GM18519 (cell line): ENCODE measurements at regions not wholly inside any gene's neighbourhood (a gene's known extent, or its start where the extent isn't known, plus 50 kb on each side); places are given as distances from the start of the nearest gene placed in this dataset.
"Not testable (repeated sequence)": the region's sequence is repeated elsewhere in the genome, so short reads cannot be mapped to it uniquely, and the experiment has no call there.

Experiments
- ATAC-seq: cut with Tn5 transposase; IDR thresholded peaks from one replicate; pipeline ENCODE4 v1.9.1; 2021; ENCODE audit warnings: mild to moderate bottlenecking, moderate library complexity; ENCODE audit not compliant: unreplicated experiment, low FRiP score

DNA sequence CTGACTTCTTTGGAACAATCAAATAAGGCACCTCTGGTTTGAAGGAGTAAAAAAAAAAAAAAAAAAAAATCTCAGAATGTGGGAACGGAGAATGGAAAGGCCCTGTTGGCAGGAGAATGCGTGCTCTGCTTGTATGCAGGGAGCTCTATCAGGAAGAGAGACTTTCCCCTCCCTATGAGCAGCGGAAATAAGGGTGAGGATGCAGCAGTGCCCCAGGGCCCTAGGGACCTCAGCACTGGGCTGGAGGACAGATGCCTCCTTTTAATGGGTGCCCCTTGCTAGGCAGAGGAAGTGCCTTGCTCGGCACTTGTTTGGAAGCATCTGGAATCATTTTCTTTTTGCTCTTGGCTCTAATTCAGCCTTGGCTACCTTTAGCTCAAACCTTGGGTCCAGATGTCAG, 283.4 kb upstream of the NBPF12 start:
- not testable (repeated sequence) for ATAC-seq

DNA sequence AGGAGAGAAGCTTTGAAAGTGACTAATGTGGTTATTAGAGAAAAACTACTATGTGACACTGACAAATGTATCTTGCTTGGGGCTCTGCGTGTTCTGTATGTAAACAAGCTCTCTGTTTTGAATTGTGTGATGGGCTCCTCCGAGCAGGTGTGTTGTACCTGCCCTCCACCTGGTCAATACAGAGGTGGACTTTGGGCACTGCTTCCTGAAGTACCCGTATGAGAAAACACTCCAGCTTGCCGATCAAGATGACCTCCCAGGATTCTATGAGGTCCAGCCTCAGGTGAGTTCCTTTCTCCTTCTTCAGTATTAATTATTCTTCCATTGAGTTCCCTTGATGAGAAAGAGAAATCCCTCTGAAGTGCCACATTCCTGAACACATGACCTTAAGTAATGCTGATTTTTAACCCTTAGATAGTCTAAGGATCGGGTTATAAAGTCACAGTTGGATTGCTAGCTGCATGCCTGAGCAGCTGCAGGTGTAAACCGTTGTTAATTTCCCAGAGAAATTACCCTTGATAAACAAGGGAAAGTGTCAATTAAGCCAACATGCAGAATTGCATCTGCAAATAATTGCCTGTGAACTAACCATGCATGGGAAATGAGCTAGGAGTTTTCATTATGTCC, 292.0 kb upstream of the NBPF12 start:
- not testable (repeated sequence) for ATAC-seq

DNA sequence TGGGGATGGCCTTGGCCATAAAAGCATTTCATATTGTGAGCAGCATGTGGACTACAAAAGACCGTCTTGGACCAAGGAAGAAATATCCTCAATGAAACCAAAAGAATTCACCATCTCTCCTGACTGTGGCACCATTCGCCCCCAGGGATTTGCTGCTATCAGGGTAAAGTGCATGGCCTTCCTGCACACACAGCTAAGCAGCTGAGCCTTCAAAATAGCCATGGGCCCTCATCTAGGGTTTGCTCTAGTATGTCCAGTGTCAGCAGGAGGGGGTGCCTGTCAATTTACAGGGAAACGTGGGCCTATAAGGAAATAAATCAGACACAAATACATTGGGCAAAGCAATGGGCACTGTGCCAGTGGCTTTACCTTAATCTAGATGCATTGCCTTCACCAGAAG, 296.6 kb upstream of the NBPF12 start:
- not testable (repeated sequence) for ATAC-seq

DNA sequence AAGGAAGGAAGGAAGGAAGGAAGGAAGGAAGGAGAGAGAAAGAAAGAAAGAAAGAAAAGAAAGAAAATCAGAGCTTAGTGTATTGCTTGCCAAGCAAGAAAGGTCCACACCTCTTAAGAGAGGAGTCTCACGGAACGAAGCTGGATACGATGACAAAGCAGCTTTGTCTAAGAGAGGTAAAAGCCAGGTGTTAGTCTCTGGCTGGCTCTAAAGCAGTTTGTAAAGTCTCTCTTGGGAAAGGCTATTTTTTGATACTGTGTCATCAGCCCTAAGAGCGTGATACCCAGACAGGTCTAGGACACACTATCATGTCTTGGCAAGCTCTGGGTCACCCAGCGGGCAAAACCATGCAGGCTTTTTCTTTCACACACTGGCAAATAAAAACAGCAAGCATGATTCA, 297.5 kb upstream of the NBPF12 start:
- not testable (repeated sequence) for ATAC-seq

DNA sequence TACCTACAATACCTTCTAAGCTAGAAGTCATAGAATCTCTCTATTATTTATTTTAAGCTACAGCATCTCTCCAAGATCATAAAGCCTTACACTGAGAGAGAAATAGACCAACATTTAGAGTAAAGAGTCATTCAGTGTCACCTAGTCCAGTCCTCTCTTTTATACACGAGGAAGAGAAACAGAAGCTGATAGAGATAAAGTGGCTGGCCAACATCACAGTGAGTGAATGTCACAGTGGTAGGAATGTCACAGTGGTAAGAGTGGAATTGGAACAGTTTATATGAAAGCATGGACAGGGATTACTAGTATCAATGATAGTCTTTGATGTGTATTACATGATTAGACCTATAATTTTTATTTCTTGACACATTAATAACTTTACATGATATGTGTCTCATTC, 307.8 kb upstream of the NBPF12 start:
- ATAC-seq, result not testable (repeated sequence)

DNA sequence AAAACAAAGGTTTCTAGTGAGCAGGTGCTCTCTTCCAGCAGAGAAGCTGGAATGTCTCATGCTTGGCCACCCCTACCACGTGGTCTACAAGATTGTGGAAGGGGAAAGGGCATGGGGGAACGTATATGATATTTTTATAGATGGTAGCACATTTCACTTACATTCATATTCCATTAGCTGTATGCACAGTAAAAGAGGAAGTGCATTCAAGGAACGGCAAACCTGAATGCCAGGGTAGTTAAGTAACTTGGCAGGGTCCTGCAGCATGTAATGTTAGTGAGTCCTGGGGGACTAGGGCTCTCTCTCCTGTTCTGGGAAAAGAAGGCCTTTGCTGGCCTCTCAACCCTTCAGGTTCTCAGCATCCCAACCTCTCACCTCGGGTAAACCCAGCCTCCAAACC, 319.5 kb upstream of the NBPF12 start:
- not testable (repeated sequence) for ATAC-seq

DNA sequence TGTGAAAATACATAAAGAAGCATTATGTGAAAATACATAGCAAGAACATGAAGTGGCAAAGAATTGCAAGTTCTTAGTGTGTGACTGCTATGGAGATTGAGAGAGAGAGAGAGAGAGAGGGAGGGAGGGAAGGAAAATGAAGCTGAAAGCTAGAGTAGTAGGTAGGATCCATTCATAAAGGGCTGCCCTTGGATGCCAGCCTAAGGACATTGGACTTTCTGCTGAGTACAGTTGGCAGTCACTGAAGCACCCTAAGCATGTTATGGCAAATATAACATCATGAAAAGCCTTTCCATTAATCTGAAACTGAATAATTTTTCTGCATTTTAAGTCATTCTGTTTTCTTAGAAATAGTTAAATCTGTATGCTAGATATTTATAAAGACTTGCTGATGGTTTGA, 333.4 kb upstream of the NBPF12 start:
- ATAC-seq, result not testable (repeated sequence)

DNA sequence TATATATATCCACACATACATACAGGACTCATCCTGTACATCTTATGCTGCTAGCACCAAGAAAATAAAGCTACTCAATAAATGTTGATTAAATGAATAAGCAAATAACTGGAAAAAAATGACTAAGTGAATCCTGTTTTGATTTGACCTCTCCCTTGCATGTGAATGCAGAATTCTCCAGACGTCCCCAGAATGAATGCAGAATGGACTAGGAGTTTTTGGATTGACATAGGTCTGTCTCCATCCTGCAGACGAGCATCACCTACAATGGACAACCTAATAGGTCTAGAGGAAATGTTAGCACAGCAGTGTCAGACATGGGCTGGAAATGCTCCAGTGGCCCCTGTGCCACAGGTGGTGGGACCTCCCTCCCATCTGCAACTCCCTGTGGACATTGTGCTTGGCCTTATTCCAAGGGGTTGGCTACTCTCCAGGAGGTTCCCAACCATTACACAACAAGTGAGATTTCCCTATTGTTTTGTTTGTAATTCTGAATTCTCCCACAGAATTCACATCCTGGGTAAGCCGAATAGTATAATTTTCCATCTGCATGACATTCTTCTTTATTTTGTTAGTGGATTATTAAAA, 337.3 kb upstream of the NBPF12 start:
- ATAC-seq, result not testable (repeated sequence)

DNA sequence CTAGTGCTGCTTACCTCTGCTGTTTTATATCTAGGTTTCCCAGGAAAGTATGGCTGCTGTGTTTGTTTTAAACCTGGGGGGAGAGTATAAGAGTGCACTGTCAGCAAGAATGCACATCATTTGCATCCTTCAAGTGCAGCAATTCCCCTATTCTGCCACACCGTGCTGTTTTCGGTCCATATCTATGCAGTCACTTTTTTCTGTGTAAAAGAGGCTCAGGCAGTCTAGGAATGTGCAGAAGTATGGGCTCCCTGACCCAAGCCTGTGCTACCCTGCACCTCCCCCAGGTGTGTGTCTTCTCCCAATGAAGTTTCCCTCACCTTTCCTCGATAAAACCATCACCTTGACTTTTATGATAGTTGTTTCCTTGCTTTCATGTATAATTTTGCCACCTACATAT, 338.2 kb upstream of the NBPF12 start:
- ATAC-seq, result not testable (repeated sequence)

DNA sequence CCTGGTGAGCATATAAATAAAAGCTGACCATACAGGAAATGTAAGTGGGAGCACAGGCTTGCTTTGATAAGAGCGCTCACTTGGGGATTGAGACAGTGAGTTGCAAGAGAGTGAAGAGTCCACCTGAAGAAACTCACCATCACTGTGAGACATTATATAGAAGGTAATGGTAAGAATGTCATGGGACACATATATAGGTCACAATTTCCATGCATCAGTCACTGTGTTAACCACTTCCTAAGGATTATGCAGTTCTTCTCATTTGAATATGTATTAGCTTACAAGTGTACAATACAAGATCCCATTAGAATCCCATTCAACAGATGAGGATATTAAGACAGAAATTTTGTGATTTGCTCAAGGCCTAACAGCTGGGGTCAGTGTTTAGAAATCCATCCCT, 352.4 kb upstream of the NOTCH2NLA start:
- not testable (repeated sequence) for ATAC-seq

DNA sequence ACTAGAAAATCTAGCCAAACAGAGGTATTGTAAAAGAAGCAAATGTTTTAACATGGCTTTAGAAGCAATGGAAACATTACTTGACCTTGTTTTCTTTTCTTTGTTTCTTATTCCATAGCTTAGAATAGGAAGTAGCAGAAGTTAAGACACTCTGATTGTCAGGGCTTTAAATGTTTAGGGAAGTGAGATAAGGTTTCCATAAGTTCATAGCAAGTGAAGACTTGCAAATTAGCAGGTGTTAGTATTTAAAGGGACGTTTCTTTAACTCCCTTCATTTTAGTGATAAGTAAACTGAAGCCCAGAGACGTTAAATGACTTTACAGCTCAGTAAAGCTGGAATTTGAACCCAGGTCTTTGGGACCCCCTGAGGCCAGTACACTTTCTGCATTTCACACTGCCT, 338.7 kb upstream of the NOTCH2NLA start:
- ATAC-seq, result not testable (repeated sequence)

DNA sequence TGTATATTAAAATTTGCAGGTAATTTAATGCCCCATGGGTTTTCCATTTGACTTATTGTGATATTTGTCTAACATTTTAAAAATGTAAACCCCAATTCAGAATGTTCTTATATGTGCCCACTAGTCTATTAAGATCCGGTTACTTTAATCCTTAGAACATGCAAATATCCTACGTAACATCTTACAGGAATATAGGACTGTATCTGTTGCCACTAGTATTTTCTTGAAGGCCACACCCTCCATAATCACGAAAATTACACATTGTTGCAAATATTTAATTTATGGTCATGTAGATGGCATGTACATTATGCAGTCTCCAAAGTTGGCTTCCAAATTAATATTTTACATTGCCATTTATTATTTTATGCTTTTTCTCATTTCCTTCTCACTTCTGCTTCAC, 329.2 kb upstream of the NOTCH2NLA start:
- ATAC-seq, result not testable (repeated sequence)

DNA sequence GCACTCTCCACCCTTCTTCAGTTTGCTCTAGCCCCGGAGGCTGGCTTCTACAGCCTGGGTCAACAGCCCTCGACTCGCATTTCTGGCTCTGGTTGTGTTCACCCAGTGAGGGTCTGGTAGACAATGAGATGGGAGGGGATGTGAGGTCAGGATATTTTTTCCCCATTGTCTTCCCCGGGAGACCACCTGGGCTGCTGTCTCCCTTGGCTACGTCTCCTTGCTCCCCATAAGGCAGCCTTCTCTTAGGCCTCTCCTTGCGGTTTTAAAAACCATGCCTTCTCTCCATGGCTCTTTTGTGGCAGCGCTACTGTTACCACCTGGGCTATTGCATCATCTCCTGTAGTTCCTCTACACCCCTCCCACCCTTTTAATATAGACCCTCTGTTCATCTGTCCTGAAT, 327.6 kb upstream of the NOTCH2NLA start:
- ATAC-seq, result not testable (repeated sequence)

DNA sequence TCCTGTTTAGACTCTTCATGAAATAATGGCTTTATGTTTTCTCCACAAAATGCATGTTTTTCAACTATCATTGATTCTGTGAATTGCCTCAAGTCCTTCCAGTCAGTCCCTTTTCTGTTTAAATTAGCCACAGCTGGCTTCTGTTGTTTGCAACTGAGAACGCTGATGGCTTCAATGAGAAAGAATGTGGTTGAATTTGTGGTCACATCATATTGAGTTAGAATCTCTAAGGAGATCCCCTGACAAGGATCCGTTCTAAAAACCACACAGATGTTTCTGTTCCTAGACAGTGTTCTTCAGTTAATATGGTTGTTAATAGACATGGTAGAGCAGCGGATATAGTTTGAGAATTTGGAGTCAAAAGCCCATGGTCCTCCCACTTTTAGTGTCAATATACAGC, 323.6 kb upstream of the NOTCH2NLA start:
- ATAC-seq, result not testable (repeated sequence)

DNA sequence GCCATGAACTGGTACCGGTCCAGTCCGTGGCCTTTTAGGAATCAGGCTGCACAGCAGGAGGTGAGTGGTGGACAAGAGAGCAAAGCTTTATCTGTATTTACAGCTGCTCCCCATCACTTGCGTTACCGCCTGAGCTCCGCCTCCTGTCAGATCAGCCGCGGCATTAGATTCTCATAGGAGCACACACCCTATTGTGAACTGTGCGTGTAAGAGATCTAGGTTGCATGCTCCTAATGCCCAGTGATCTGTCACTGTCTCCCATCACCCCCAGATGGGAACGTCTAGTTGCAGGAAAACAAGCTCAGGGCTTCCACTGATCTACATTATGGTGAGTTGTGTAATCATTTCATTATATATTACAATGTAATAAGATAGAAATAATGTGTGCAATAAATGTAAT, 319.9 kb upstream of the NOTCH2NLA start:
- ATAC-seq, result not testable (repeated sequence)

DNA sequence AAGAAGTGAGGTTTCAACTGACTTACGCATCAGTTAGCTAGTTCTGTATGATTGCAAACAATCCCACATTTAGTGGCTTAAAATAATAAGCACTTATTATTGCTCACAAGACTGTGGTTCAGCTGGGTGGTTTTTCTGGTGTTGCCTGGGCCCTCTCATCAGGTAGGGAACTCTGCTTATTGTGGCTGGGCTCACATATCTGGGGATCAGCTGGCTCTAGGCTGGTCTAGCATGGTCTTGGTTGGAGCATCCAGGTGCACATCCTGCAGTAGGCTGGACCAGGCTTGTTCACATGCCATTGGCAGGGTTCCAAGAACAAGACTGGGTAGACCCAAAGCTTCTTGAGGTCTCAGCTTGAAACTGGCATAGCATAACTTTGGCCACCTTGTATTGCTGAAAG, 317.4 kb upstream of the NOTCH2NLA start:
- not testable (repeated sequence) for ATAC-seq

DNA sequence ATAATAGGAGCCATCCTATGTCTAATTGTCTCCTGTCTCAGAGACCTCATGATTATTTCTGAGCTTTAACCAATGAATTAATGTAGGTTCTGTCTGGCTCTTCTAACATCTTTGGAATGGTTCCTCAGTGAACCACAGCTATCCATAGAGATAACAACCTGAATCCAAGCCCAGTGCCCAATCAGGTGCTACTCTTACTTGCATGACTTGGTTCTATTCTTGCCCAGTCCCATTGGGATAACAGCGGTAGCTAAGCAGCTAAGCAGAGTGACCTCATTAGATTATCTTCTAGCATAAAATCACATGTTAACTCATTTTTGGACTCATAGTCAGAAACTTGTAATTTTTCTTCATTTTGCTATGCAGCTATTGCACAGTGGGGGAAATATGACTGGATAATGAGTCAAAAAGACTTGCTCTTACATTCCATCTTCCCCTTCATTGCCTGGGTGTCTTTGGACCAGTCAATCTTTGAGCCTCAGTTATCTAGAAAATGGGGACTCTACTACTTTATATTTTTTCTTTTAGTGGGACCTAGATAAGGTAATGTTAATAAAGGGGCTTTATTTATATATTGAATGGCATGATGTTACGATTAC, 309.1 kb upstream of the NOTCH2NLA start:
- not testable (repeated sequence) for ATAC-seq

DNA sequence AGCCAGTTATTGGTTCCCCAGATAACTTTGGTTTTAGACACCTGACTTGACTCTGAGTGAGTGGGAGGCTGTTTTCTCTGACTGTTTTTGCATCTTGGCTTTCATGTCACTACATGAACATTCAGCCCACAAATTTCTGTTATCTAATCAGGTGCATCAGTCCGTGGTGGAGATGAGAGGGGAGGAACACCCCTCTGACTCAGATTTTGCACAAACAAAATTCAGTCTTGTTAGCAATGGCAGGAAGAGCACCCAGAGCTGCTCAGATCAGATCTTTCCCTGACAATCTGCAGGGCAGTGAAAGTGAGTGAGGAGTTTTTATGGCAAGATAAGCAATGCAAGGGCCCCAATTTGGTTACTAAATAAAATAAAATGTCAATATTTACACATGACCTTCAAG, 307.2 kb upstream of the NOTCH2NLA start:
- not testable (repeated sequence) for ATAC-seq

DNA sequence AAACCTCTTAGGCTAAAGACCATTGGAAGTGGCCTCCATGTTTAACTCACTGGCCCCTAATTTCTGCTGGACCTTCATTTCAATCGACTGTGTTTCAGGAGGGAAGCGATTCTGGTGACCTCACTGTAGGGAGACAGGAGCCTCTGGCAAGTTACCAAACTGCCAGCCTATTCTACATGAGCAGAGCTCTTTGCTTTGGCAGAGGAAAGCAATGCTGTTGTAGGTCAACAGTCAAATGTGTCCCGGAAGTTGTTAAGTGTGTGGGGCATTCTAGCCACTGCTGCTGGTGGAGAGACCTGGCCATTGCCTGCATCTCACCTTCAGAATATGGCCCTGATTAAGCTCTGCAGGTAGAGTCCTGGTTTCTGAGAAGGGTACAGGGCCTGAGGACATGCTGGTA, 306.8 kb upstream of the NOTCH2NLA start:
- not testable (repeated sequence) for ATAC-seq

DNA sequence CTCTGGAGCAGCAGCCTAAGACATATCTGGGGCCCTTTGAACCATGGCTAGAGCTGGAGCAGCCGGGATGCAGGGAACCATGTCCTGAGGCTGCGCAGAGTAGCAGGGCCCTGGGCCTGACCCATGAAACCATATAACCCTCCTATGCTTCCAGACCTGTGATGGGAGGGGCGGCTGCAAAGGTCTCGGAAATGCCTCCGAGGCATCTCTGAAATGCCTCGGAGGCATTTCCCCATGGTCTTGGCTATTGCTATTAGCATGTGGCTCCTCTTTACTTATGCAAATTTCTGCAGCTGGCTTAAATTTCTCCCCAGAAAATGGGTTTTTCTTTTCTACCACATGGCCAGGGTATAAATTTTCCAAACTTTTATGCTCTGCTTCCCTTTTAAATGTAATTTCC, 302.1 kb upstream of the NOTCH2NLA start:
- ATAC-seq, result not testable (repeated sequence)

DNA sequence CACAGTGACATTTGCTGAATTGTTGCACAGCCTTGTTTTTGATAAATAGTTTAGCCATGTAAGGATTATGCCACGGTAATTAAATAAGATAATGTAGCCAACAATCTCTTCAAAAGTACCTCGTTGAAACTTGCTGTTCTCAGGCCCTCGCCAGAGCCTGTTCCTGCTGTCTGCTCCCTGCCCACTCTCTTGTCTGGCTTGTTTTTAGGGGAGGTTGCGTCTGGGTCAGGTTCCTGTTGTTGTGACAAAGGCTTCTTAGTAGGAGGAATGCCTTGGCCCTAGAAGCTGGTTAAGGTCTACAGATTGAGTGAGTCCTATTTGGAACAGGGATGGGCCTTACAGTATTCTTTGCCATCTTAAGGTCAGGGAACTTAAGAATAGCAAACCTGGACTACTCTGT, 294.0 kb upstream of the NOTCH2NLA start:
- not testable (repeated sequence) for ATAC-seq

DNA sequence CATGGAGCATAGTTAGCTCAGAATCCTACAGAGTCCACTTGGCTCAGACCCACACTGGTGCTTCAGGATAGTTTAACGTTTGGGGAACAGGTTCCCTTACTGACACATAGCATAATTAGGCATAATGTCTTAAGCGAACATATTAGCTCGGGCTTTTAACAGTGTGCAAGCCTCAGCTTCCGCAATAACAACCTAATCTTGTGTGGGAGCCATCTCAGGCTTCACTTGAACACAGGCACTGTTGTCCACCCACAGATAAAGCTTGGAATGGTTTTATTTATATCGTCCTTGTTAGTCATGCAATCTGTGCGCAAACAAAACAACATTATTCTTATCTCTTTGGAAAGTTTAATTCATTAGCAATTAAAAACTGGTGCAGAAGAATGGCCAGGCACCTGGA, 293.5 kb upstream of the NOTCH2NLA start:
- ATAC-seq, result not testable (repeated sequence)
